Stimulated activated CD4-positive, alpha-beta T cell treated with anti-CD3 and anti-CD28 coated beads, Interleukin-1b, Interleukin-23, amount 100 ng/mL, for 48 hours (primary cell): ENCODE measurements at regions not wholly inside any gene's neighbourhood (a gene's known extent, or its start where the extent isn't known, plus 50 kb on each side); places are given as distances from the start of the nearest gene placed in this dataset.
"Not testable (repeated sequence)": the region's sequence is repeated elsewhere in the genome, so short reads cannot be mapped to it uniquely, and the experiment has no call there.

ENCODE experiments used
- DNase-seq: peaks from one replicate; pipeline ENCODE4 v3.0.0-alpha.2; 2020

GRCh38 chr4:171521726-171522125, 291.5 kb upstream of the GALNTL6 start:
- DNase-seq: no peak

DNA sequence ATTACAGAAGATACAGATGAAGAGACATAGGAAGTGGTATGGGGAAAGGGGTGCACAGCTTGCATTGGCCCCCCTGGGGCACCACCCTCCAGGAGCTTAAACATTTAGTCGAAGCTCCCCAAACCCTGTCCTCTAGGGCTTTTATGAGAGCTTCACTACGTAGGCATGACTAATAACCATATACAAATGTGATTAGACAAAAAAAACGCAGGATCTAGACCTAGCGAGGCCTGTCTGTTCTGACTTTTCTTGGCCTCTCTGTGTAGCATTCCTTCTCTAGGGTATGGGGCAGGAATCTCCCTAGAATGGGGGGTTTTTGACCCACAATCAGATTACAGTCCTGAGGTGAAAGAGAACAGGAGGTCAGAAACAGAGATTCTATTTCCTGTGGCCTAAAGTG, 293.7 kb upstream of the GALNTL6 start:
- no peak for DNase-seq

DNA sequence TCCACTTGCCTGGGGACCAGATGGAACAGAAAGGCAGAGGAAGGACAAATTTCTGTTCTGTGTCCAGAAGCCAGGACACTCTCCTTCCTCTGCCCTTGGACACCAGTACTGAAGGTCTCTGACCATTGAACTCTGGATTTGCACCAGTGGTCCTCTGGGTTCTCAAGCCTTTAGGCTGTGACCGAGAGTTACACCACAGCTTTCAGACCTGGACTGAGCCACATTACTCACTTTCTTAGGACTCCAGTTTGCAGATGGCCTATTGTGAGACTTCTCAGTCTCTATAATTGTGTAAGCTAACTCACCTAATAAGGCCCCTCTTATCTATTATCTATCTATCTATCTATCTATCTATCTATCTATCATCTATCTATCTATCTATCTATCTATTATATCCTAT, 295.3 kb upstream of the GALNTL6 start:
- DNase-seq: no peak

DNA sequence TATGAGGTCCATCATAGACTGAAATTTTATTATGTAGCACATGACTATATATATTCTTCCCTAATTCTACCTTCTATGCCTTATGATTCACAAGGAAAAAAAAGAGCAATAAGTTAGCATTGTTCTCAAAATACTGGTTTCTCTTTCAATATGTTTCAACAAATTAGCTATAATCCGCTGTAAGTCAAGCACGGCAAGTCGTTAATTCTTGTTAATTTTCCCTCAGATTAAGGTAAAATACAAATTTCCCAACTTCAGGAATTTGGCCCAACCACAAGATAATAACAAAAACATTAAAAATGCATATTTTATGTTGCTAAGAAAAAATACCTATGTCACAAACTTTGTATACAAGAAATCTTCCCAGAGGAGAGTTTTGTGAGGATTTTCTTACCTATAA, 296.5 kb upstream of the GALNTL6 start:
- DNase-seq: no peak

GRCh38 chr4:171484681-171485080, 328.5 kb upstream of the GALNTL6 start:
- no peak for DNase-seq

- no peak for DNase-seq
These were observed 335.0 kb upstream of the GALNTL6 start for GRCh38 chr4:171478181-171478580.

DNA sequence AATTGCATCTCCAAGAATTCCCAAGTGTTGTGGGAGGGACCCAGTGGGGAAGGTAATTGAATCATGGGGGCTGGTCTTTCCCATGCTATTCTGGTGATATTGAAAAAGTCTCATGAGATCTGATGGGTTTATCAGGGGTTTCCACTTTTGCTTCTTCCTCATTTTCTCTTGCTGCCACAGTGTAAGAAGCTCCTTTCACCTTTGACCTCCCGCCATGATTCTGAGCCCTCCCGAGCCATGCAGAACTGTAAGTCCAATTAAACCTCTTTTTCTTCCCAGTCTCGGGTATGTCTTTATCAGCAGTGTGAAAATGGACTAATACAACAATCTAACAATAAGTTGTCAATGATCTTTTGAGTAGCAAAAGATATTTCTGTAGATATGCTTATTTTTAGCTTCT, 338.1 kb upstream of the GALNTL6 start:
- not testable (repeated sequence) for DNase-seq

GRCh38 chr4:171473155-171473554, 340.0 kb upstream of the GALNTL6 start:
- no peak for DNase-seq

- no peak for DNase-seq
These were observed 341.0 kb upstream of the GALNTL6 start for GRCh38 chr4:171472230-171472629.

DNA sequence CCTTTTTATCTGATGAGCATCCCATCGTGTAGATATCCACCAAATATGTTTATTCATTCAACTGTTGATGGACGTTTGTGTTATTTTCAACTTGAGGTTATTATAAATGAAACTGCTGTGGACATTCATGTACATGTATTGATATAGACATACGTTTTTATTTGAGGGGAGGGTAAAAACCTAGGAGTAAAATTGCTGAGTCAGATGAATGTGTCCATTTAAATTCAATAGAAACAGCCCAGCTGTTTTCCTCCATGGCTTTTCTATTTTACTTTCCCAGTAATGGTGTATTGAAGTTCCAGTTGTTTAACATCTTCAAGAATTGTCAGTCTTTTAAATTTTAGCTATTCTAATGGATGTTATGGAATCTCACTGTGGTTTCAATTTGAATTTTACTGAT, 348.7 kb upstream of the GALNTL6 start:
- DNase-seq: no peak

DNA sequence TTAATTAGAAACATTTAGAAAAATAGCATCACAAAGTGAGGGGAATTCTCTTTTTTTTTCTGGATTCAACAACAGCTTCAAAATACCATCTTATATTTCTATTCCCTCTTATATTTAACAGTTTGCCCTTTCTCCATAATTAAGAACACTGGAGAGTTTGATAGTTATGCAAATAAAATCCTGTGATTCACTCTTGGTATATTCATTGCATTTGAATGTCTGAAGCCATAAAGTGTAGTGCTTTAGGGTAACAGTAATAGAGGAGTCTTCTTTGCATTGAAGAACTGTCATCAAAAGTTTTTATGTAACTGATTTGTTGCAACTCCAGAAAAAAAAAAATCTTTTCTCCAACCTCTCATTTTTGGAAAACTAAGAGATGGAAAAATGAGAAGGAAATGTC, 352.0 kb upstream of the GALNTL6 start:
- no peak for DNase-seq

DNA sequence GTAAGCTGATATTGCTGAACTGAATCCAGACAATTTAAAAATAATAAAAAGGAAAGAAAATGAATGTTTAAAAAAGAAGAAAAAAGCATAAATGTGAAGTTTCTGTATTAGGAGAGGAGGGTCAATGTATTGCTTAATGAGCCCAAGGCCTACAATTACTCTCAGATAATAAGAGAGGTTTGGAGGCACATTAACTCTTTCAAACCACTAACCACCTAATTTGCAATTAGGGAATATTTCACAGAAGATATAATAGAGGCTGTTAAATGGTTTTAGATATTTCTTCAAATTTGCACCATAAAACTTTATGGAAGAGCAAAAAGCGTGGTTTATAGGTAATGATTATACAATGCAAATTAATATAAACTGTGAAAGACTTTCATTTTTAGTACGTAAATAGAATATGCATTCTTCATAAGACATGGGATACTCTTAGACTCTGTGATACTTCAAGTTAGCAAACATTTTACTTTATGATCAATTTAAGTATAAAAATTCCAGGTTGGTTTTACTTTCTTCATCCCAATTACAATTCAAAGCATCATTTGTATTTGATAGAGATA, 364.2 kb upstream of the GALNTL6 start:
- no peak for DNase-seq

- no peak for DNase-seq
These were observed 364.8 kb upstream of the GALNTL6 start for GRCh38 chr4:171448358-171448757.

DNA sequence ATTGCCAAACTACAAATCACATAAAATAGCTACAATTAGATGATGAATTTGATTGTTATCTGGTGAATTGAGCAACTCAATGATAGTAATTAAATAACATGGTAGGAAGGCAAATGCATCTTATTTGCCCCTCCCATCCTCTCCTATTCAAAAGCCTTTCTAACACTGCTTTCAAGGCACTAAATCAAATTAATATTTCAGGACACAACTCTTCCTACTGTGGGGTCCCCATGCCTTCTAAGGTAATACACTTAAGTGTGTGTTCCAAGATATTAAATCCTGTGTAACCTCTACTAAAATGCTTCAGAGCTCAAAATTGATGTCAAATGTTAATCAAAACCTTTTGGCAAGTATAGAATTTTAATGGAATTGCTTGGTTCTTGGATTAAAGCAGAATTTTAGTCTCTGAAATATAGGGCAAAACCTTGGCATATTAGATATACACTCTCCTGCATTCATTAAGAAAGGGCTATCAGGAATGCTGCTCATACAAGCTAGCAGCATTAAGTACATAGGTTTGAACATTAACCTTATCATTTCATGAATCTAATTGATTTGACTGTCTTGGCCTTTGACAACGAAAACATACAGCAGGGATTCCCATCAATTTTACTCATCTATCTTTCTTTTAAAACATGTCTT, 371.8 kb upstream of the GALNTL6 start:
- no peak for DNase-seq

GRCh38 chr4:171433674-171434073, 379.5 kb upstream of the GALNTL6 start:
- DNase-seq: no peak

DNA sequence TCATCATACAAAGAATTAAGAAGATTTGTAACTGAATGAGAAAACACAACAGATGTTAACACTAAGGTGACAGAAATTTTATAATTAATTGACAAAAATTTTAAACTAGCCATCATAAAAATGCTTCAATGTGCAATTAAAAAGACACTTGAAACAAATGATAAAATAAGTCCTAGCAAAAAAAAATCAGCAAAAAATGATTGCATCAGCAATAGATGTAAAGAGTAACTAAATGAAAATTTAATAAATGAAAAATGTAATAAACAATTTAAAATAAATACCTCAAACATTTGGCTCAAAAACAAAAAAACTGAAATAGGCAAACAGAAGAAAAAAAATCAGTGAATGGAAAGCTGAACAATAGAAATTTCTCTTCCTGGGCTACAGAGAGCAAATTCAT, 380.7 kb upstream of the GALNTL6 start:
- no peak for DNase-seq

- DNase-seq: no peak
These were observed 382.7 kb upstream of the GALNTL6 start for GRCh38 chr4:171430495-171430894.

DNA sequence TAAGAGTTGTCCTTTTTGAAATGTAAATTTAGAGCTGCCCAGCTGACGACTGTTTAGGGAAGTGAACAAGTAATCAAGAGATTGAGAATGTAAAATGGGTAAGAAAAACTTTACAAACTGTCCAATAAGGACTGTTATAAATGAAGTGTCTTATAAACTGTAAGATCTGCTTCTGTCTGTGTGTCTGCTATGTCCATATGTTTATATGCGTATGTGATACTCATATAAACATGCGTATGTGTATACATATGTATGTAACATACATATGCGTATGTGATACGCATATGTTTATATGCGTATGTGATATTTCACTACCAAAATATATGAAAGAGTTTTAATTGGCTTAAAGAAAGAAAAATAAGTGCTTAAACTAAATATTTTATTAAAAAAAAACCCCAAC, 416.0 kb upstream of the GALNTL6 start:
- no peak for DNase-seq

- DNase-seq: no peak
These were observed 422.6 kb upstream of the GALNTL6 start for GRCh38 chr4:171390626-171391025.

DNA sequence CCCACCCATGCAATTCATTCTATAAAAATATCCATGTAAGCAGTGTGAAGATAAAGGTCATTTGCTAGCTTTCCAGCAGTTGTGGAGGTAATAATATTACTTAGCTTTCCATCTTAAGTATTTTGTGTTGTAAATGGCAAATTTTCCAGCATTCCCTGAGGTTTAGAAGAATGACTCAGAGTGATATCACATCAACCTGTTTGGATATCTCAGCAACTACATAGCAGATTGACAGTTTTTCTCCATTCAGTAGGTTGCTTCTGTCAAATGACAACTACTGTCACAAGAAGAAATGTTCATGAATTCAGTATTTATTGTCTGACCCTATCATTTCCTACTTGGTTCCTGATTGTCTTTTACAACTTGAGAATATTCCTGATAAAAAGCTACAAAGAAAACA, 434.9 kb upstream of the GALNTL6 start:
- DNase-seq: no peak

DNA sequence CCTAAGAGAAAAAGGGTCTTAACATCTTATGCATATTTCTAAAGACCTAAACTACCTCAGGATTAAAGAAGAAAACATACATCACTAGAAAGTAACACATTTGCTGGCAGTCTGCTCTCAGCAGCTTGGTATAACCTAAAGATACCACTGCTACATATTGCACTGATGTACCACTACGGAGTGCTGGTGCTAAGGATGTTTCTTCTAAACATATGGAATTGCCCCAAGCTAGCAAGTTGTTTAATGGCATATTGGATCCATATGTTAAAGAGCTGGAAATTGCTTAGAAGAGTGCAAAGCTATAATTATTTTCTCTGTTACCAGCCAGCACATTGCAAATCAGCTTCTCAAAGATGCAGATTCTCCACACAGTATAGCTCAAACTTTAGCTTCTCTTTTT, 436.5 kb upstream of the GALNTL6 start:
- no peak for DNase-seq

- no peak for DNase-seq
These were observed 459.7 kb upstream of the GALNTL6 start for GRCh38 chr4:171353535-171353934.

DNA sequence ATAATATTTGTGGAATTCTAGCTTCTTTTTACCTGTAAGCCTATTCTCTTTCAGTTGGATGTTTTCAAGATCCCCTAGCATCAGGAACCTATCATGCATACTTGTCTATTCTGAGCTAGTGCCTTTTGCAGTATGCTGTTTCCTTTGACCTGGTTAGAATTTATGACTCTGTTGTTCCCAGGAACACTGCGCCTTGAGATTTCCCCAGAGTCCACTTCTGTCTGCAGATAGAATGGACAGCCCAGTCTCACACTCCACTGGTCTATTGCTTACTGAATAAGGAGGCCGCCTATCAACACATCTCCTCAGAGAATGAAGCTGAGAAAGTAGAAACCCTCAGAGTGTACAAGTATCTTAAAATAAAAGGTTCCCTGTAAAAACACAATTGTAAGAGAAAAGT, 465.1 kb upstream of the GALNTL6 start:
- no peak for DNase-seq

DNA sequence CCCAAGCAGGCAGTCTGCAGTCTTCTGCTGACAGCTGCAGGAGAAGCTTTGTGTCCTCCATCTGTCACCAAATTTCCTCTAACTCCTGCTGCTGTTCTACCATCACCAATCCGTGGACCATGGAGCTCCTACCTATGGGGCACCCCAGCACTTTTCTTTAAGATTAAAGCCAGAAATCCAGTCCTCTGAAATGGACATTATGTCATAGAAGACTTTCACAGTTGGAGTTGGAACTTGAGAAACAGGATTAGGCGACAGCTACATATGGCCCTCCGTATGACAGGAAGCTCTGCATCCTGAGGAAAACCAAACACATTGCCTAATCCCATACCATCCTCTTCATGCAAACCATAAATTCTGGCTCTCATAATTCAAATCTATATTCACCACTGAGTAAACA, 470.6 kb upstream of the GALNTL6 start:
- no peak for DNase-seq

DNA sequence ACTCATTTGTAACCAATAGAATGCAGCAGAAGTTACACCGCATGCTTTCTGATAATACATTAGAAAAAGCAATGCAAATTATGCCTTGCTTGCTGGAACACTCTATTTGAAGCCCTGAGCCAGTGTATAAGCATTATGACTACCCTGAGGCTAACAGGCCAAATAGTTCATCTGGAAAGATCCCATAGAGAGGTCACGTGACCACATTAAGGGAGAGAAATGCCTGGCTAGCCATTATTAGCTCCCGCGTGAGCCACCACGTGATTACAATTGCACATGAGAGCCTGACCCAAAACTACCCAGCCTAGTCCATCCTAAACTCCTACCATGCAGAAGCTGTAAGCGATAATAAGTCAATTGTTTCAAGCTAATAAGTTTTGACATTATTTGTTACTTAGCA, 472.9 kb upstream of the GALNTL6 start:
- no peak for DNase-seq
